NCI-H146 (cell line): ENCODE measurements at regions not wholly inside any gene's neighbourhood (a gene's known extent, or its start where the extent isn't known, plus 50 kb on each side); places are given as distances from the start of the nearest gene placed in this dataset.
"Not testable (repeated sequence)": the region's sequence is repeated elsewhere in the genome, so short reads cannot be mapped to it uniquely, and the experiment has no call there.

ENCODE experiments used
- DNase-seq: peaks from one replicate; lab custom pipeline; 2025; lab: John Stamatoyannopoulos, UW

DNA sequence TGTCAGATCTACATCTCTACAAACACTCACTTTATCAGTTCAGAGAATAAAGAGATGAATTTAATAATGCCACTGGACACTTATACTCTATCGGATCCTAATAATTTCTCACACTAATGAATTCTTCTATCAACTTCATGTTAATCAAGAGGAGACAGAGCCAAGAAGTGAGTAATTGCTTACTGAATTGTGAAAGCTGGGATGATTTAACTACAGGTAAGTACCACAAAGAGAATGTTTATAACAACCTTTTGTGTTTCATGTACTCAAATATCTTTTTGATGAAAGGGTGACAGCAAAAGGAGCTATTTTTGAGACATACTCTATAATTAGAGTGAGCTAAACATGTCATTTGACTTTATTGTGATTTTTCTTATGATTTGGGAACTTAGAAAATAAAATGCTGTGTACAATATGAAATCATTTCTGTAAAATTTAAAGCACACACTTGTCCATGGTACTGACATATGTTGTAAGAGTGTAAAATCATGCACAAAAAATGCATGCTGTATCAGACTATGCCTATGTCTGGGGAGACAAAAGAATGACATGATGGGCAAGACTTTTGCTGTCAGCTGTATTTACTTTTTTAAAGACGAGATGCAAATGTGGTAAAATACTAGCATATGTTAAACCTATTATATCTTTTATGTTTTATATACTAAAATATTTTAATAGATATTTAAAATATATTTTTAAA is 361.2 kb downstream of the CCER1 start:
- DNase-seq, result no peak

DNA sequence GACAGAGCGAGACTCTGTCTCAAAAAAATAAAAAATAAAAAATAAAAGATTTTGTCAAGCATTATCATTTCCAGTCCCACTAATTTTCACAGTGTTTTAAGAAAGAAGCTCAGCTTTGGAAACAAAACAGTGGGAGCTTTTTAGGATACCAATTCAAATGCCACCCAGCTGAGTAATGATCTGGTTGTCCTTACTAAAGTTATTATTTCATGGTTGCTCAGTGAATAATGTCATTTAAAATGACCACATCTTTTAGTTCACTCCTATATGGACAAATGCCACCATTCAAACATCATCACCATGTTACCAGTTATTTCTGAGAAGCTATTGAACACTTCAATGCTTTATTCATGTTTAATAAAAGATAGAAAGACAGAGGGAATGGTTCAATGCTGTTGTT is 365.0 kb downstream of the CCER1 start:
- DNase-seq, result no peak

DNA sequence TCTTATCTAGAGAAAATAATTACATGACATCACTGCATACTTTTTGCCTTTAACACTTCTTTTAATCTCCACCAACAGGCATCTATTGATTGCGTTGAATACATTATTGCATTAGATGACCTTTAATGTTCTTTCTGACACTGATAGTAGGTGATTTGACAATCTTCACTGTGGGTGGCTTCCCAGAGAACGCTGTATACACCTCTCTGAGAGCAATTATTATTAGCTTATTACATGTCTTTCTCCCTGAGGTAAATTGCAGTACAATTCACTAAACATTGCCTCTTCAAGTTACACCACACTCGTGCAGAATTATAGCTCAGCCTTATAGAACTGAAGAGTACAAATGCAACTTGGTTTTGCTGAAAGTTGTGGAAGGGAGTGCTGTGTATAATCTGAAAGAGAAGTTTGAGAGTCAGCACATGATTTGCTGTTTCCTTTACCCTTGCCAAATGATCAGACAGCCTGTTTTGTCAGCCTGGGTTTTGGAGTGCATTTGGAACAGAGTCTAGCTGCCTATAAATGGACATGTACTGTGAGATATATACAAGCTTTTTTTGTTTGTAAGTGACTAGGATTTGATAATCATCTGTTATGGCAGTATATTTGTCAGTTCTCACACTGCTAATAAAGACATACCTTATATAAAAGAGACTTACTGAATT is 369.2 kb downstream of the CCER1 start:
- no peak for DNase-seq

DNA sequence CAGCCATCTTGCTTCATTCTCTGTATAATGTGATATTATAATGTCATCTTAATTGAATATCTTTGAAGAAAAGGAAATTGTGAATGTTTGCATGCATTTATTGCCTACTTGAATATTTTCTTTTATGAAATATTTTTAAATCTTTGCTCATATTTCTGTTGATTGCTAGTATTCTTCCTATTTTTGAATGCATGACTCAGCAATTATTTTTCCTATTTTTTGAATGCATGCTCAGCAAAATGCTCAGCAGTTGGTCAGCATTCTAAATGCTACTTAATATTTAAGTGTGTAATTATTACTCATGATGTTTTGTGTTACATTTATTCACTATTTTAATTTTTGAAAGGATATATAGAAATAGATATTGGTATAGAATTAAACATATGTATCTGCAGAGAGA is 378.3 kb downstream of the CCER1 start:
- no peak for DNase-seq

DNA sequence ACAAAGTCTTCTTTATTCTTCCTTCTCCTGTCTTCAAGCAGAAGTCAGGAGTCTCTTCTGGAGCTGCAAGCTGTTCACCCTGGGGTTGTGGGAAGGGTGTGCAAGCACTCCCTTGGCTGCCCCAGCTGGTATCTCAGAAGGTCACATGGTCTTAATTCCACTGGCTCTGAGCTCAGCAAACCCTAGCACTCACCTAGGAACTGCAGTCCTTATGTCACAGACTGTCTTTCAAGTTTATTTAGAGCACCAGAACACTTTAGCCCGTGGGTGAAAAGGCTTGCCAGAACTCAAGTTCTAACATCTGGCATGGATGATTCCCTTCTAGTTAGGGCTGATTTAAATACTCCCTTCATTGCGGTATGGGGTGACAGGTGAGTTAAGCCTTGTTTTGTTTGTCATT is 379.0 kb downstream of the CCER1 start:
- DNase-seq, result no peak

DNA sequence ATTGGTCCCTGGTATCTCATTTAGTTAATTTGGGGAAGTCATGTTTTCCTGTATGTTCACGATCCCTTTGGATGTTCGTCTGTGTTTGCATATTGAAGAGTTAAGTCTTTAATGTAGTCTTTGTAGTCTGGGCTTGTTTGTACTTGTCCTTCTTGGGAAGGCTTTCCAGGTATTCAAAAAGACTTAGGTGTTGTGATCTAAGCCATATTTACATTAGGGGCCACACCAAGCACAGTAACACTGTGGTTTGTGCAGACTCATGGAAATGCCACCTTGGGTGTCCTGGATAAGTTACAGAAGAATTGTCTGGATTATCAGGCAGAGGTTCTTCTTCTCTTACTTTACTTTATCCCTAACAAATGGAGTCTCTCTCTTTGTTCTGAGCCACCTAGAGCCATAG is 380.3 kb downstream of the CCER1 start:
- no peak for DNase-seq

DNA sequence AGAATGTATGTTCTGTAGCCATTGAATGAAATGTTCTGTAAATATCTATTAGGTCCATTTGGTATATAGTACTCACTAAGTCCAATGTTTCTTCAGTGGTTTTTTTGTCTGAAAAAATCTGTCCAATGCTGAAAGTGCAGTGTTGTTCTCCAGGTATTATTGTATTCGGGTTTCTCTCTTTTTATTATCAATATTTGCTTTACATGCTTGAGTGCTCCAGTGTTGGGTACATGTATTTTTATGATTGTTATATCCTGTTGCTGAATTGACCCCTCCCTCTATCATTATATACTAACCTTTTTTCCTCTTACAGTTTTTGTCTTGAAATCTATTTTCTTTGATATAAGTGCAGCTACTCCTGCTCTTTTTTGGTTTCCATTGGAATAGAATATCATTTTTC is 382.2 kb downstream of the CCER1 start:
- DNase-seq, result no peak

DNA sequence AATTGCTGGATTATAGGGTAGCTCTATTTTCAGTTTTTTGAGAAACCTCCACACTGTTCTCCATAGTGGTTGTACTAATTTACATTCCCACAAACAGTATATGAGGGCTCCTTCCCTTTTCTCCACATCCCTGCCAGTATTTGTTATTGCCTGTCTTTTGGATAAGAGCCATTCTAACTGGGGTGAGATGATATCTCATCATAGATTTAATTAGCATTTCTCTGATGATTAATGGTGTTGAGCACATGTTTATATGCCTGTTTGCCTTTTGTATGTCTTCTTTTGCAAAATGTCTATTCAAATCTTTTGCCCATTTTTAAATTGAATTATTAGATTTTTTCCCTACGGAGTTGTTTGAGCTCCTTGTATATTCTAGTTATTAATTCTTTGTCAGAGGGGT is 385.3 kb downstream of the CCER1 start:
- no peak for DNase-seq

DNA sequence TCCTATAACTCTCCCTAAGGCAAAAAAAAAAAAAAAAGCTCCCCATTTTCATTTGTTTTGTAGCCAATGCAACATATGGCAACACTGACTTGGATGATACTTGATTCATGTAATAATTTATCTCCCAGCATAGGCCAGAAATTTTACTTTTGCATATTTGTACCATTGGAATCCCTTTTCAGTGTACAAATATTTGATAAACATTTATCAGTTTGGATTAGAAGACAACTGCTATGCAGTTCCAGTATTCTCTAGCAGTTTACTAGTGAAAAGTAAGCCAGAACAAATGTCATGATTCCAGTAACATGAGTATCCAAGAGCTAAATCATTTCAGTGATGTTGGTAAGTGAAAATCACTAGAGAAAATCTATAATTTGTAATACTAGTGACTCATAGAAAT is 392.3 kb downstream of the CCER1 start:
- no peak for DNase-seq

DNA sequence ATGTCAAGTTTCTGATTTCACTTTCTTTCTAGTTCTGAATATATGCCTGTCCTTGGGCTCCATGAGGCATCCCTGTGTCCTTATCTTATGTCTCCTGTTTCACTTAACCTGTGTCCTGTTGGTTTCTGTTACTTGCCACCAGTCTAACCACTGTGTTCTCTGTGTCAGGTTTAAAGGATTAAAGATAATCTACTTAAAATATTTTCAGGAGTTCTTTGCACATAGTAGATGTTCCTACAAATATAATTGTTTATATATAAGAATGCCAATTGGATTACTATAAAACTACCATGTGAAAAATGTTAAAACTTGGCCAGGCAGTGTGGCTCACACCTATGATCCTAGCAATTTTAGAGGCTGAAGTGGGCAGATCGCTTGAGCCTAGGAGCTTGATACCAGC is 406.4 kb downstream of the CCER1 start:
- DNase-seq, result no peak

DNA sequence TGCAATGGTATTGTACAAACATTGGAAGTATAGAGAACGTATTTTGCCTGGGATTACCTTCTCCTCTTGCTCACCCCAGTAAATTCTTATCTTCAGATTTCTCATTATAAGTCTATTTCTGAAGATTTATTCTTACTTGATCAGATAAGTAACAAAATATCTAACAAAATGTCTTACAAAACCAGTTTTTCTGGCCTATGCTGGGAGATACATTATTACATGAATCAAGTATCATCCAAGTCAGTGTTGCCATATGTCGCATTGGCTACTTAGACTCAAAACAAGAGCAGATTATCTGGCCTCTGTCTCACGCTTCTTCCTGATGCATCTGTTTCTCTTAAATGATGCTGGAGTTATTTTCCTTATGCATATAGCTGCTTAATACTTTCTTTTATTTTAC is 408.5 kb downstream of the CCER1 start:
- DNase-seq, result no peak

DNA sequence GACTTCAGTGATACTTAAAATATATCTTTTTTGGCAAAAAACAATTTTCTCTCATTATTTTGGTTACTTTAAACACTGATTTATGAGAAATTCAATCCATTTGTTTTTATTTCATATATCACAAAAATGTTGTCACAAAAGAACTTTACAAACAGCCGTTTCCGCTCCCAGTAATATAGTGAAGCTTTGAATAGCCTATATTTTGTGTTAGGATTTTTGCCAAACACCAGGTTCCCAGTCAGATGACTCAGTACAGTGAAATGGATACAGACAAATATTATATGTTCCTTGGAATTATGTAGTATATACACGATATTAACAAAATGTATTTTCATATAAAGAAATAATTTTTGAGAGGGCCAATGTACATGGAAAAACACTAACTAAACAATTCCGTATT is 411.1 kb downstream of the CCER1 start:
- DNase-seq, result no peak

DNA sequence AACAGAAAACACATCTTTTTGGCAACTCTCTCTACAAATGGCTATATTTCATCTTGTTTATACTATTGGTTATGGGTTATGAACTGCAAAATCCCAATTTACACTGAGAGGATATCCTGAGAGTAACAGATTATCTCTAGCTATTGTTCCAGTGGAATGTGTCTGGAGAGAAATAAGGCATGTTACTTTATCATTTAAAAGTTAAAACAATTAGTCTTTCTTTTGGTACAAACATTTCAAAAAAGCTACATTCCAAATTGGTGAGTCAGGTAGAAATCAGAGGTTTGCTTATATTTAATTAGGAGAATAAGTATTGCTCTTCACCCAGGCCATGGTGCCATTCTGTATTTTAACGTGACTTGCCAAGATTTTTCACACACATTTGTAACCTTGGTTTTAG is 411.6 kb downstream of the CCER1 start:
- no peak for DNase-seq

DNA sequence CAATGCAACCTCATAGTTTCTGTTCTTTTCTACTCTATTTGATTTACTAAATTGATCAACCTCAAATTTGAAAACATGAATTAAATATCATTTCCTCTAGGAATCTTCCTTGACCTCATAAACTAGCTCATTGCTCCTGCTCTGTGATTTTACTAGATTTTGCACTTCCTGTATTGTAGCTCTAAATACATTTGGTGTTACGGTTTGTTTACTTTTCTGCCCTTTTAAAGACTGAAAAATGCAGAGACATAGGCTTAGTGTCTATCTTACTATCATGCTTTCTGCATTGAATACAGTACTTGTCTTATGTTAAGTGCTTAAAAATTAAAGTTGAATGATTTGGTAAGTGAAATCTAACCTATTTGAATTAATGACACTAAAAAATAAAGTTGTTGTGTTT is 412.1 kb downstream of the CCER1 start:
- DNase-seq, result not testable (repeated sequence)

DNA sequence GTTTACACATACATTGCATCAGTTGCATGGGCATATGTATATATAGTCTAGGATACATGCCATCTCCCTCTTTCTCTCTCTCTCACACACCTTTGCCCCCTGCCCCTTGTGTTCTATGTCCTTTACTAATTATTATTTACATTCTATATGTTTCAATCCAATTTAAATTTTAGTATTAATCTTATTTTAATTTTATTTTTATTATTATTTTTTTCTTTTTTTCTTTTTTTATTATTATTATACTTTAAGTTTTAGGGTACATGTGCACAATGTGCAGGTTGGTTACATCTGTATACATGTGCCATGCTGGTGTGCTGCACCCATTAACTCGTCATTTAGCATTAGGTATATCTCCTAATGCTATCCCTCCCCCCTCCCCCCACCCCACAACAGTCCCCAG is 421.1 kb downstream of the CCER1 start:
- DNase-seq, result not testable (repeated sequence)

DNA sequence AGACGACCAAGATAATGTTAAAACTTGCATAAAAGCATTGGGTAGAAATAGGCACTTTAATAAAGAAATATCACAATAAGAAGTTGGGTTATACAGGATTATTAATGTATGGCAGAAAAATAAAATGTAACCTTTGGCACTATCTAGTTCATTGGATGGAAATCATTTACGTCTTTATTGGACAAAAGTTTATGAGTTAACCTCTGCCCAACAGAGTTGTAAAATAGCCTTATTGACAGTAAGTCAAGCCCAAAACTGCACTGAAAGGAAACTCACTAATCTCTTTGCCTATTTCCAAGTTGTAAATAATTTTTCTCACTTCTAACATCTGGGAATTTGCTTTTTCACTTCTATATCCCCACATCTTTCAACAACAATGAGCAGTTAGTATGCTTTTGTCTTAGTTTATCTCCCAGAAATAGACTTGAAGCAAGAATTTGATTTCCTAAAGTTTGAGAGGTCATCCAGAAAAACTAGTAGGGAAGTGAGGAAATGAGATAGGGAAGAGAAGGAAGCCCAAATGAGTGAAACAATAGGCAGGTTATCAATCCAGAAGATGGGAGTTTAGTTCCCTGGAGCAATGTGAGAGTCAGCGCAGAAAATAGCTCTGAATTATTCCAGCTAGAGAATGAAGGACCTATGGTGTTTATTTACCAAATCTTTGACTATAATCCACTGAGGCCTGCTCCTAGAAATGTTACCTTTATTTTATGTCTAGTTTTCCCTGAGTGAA is 434.8 kb downstream of the CCER1 start:
- DNase-seq, result no peak

DNA sequence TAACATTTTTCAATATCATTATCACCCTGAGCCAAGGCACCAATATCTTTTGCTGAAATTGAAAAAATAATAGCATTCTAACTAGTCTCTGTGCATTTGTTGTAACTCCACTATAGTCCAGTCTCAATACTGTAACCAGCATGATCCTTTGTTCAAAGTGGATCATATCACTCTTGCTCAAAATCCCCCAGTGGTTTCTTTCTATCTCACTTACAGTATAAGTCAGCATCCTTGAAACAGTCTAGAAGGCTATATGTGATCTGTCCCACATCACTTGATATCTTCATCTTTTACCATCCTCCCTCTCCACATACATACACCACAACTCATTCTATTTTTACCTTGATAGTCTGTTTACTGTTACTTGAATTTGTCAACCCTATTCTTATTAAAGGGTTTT is 435.7 kb downstream of the CCER1 start:
- DNase-seq, result no peak

DNA sequence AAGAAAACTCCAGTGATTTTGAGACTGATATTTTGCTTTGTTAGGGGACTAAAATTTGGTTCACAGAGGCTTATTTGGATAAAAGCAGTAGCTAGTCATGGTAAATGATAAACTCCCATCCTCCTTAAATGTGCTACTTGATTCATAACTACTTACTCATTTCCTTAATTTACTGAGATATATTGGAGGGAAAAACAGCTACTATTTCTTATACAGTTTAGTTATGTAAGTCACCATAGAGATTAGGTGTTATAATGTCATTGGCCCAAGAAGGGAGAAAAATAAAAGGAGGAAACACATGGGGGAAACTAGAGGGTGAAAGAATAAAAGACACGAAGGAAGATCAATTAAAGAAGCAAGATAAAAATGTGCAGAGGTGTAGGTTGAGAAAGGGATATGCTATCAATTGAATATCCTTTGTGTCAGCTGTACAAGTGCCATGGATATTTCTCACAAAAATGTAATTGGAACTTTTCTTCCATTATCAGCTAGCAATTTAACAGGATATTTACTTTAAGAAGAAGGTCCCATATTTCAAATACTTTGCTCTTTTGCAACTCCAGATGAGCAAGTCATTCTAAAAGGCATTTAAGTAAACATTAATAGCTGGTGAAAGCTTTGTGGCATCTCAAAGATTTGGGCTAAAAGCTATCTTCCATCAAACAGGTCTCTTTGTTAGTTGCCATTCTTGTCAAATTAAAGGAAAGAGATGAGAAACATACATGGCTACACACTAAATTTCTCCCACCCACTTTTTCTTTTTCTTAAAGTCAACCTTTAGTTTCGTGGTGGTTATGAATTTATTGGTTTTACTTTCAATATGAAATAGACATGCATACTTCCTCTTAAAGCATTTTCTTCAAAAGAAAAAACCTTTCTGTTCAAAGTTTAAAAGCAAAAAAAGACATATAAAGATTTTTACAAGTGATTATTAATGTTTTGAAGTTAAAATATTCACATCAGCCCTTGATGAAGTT is 439.5 kb downstream of the CCER1 start:
- DNase-seq, result no peak

DNA sequence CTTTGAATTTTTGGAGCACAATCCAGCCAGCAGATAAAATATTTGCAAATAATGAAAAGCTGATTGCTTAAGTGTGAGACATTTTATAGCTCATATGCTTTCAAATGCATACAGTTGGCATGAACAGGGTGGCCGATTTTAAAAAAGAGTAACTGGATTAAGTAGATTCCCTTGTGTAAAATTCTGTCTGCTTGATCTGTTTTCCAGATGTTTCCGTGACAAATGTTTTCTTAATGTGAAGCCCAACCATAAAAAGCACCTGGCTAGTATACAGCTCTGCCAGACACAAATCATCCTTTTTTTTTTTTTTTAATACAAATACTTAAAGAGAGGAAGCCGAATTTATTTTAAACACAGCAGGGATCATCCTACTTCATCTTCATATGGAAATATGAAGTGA is 440.7 kb downstream of the CCER1 start:
- DNase-seq, result no peak

DNA sequence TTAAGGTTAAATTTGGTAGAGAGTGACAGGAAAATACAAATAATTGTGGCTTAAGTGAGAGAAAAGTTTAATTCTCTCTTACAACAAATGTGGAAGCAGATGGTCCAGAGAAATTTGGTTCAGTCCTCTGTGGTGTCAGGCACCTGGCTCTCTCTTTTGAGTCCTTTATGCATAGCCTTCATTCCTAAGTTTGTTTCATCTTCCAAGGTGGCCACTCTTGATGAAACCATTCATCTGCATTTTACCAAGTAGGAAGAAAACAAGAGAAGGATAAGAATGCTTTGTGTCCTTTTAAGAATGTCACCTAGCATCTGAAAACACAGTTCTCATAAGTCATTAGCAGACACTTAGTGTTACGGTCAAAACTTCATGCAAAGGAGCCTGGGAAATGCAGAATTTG is 442.5 kb downstream of the CCER1 start:
- DNase-seq, result no peak

DNA sequence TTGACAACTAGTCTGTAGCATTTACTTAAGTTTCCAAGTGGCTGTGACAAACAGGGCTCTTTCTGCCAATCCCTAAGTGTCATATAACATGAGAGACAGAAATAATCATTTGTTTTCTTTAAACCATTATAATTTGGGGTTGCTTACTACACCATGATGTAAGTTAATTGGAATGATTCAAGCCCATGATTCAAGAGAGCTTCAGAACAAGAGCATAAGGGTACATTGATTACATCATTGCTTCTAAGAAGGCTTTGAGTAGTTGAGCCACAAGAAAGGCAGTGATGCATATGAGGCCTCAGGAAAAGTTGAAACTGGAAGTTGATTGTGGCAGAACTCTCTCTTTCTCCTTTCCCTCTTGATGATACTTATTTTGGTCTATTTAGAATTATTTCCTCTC is 444.0 kb downstream of the CCER1 start:
- DNase-seq, result no peak

DNA sequence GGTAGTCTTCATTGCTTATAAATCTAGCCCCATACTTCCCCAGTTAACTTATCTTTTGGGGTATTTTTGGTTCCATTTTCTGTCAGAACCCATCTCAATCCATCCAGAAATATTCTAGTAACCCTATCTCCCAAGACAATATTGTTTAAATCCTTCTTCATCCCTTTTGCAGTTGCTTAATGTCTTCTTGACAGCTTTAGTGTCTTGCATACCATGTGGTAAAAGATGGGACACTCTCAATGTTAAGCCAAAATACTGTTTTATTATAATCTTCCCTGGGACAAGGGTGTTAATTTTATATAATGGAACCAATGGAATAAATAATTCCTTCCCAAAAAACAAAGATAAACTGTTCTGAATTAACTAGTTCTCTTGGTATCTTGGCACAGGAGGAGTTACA is 450.2 kb downstream of the CCER1 start:
- DNase-seq, result no peak
